GM21576 (cell line): ENCODE measurements at regions not wholly inside any gene's neighbourhood (a gene's known extent, or its start where the extent isn't known, plus 50 kb on each side); places are given as distances from the start of the nearest gene placed in this dataset.

ENCODE experiments used
- ATAC-seq: cut with Tn5 transposase; IDR thresholded peaks from one replicate; pipeline ENCODE4 v1.9.1; 2021; ENCODE audit warnings: mild to moderate bottlenecking, moderate library complexity; ENCODE audit not compliant: unreplicated experiment

DNA sequence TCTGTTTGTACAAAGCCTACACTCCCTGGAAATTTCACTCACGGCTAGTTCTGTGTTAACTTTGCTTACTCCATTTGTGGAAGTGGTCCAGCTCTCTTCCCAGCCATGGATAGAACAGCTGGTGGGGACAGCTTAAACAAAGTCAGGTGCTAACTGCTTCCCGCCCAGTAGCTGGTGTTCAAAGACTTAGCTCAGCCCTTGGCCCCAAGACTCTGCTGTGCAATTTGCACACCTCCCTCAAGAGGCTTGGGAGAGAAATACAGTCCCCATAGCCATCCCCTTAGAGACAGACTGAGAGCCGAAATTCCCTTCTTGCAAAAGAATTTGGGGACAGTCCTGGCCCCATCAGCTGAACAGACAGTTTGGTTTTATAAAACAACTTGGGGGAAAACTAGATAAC is 73.8 kb upstream of the RAI14 start:
- no peak for ATAC-seq

DNA sequence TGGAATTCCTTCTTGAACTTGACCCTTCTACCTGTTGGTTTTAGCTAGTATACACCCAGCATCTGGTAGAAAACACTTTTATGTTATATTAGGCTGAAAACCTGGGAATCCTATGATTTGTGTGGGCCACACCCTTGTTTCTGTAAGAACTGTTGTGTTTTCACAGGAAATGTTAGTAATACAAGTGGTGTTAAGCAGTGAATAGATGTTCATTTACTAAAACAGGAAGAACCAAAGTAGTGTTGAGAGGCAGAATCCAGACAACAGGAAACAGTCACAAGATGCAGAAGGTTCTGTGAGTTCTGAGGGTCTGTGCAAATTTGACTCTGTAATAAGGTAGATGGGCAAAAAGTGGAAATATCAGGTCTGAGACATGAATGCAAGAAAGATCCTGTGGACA is 73.0 kb upstream of the RAI14 start:
- ATAC-seq, result no peak

DNA sequence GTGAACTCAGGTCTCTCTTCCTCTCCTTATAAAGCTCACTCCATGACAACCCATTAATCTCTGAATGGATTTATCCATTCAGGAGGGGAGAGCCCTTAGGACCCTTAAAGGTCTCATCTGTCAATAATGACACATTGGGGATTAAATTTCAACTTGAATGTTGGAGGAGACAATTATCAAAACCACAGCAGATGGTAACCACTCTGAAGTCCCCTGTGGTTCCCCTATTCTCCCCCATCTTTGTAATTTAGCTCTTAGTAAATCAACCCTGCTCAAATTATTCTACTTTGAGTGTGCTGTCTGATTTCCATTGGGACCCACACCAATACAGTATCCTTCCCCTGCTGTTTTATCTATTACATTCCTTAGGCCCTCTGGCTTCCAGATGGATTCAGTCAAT is 72.0 kb upstream of the RAI14 start:
- no peak for ATAC-seq

DNA sequence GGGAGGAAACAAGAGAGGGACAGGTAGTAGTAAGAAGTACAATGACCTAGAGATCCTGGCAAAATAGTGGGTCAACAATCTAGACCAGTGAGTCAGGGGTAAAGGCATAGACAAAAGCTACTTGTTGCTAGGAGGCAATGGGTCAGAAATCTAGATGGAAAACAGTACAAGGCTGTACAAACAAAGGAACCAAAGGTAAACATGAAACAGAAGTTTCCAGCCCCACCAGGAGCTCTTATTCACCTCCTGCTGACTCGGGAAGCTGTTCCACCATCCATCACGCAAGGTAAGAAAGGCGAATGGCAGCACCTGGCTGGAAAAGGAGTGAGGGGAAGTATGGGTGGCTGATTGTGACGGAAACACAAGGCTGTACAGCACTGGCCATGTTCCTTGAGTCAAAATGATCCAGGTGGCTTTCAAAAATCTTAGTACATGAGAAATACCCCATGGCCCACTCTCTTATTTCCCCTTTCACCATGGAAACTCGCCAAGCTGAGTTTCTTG is 70.5 kb upstream of the RAI14 start:
- no peak for ATAC-seq

DNA sequence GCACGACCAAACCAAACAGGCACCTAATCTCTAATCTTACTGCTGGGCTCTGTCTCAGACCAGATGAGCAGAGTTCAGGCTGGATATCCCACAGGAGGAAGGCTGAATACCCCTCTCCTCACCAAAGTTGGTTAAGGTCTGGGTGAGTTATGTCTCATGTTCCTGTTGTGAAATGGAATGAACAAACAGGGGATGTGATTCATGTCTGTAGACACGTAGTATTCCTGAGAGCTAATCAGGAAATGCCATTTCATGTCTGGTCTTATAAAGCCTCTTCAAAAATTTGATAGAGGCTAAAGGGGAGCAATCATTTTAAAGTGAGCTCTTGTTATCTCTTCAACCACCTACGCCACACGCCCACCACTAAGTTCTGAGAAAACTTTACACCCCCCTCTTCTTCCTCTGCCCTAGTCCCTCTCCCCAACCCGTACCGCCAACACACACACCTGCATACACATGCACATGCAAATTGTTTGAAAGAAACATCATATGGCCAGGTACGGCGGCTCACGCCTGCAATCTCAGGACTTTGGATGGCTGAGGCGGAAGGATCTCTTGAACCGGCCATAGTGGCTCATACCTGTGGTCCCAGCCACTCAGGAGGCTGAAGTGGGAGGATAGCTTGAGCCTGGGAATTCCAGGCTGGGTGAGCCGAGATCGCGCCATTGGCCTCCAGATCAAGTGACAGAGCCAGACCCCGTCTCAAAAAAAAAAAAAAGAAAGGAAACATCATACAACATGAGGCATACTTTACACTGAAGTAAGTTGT is 69.8 kb upstream of the RAI14 start:
- no peak for ATAC-seq

DNA sequence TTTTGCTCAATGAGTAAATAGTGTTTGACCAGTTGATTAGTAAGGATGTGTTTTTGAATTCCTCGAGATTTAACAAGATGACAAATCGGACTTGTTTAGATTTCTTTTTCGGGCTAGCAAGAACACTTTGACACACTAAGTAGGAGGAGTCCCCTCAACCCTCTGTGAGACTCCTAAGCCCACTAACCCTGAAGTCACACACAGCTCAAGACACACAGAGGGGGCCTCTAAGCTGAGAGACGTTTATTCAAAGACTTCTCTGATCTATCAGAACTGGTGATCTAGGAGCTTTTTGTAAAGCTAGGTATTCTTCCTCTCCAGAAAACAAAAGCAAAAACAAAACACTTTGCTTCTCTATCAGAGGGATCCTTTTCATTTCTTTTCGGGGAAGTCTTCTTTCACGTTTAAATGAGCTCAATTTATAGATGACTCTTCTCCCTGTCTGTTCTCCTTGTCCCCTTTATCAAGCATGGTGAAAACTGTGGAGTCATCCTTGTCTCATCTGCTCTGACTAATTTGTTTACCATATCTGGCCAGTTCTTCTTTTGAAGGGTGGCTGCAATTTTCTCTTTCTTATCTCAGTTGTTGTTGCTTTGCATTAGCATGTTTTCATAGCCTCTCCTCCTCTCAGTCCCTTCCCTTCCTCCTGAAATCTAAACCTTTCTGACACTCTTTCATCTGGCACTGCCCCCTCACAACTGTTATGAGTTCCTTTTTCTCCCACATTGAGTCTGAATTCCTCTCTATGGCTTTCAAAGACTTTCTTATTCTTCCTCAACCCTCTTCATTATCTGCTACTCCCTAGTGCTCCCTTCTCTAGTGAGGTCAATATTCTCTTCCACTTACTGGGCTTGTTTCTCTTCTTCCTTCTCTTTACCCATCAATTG is 68.5 kb upstream of the RAI14 start:
- no peak for ATAC-seq

GRCh38 chr5:34589832-34590231 is 66.3 kb upstream of the RAI14 start:
- no peak for ATAC-seq

DNA sequence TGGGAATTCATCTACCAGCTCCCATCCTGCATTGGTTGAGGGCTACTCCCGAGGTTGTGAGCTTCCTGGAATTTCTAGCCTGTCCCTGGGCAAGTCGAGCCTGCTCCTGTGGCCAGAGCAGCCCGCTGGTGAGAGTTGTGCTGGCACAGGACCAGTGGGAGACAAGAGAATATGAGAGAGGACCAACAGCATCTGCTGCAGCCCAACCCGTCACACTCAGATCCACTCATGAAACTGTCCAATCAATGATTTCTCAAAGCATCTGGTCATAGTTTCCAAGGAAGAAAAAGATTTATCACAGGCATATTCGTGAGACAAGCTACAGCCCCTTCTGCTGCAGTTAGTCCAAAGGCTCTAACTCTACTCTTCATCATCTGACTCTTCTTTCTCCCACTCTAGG is 64.4 kb upstream of the RAI14 start:
- no peak for ATAC-seq

DNA sequence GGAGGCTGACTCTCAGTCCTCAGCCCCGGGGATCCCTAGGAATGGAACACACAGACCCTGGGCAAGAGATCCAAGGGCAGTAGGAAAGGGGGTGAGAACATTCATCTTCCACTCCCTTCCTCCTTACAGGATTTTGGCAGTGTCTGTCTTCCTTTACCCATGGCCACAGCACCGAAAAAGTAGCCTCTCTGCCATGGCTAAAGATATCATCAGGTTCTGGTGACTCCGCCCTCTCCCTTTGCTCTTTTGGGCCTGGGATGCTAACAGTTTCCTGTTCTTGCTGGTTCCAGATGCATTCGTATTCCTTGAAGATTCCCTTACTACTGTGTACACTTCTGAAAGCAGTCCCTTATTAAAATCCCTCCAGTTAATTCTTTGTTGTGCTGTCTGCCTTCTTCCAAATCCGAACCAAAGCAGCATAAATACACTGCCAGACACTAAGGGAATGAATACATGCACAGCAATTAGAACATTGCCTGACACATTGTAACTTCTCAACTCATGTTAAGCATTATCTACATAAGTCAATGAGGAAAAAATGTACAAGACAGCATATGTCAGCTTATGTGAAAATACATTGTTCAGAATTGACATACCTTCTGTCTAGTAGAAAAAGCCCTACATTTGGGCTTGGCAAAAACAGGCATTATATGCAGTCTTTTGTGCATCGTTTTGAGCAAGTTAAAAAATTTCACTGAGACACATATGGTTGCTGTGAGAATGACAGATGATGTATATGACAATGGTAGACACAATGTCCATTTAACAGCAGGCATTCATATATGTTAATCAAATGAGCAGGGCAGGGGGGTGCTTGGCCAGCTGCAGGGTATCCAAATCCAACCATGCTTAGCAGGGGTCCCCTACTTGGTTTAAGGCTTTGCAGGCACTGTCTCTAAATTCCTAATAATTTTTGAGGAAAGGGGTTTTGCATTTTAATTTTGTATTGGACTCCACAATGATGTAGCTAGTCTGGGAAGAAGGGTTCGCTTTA is 58.8 kb upstream of the RAI14 start:
- ATAC-seq, result no peak

DNA sequence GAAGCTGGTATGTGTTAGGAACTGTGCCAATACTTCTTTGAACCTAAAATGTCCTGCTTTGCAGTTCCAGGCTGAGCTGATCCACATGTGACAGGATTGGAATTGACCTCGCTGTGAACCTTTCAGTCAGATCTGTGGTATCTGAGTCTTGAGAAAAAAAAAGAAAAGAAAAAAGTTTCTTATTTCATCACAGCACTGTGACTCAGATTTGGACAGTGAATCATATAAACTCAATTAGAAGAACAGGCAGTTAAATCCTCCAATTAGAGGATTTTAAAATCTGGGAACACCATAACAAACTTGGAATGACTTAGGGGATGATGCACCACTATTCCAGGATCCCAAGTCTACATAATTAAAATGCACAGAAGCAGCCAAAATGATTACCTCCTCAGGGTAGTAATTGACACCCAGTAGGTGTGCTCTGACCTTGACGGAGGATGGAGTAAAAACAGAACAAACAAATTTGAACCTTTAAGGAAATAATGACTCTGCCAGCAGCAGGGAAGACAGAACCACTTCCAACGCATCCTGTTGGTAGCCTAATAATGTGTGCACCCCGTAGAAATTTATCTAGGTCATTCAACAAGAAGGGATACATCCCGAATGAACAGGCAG is 57.8 kb upstream of the RAI14 start:
- ATAC-seq, result no peak

GRCh38 chr5:34599471-34600117 is 56.5 kb upstream of the RAI14 start:
- ATAC-seq, result no peak

GRCh38 chr5:34600118-34600493 is 56.0 kb upstream of the RAI14 start:
- no peak for ATAC-seq

- no peak for ATAC-seq
Observed at GRCh38 chr5:34603378-34603777, 52.8 kb upstream of the RAI14 start.

GRCh38 chr5:34604119-34604675 is 51.9 kb upstream of the RAI14 start:
- ATAC-seq, result no peak

GRCh38 chr5:34606101-34606500 is 50.0 kb upstream of the RAI14 start:
- ATAC-seq, result no peak
